RWPE1 (cell line): ENCODE measurements at regions not wholly inside any gene's neighbourhood (a gene's known extent, or its start where the extent isn't known, plus 50 kb on each side); places are given as distances from the start of the nearest gene placed in this dataset.

Experiments
- CTCF ChIA-PET: fragments of 350-600 bp; sonication (Branson Sonifier 250); formaldehyde crosslinking; extraction: SDS; loops from one replicate; lab custom pipeline; 2021; lab: Yijun Ruan, JAX
- POLR2A ChIA-PET: fragments of 400-600 bp; formaldehyde crosslinking; extraction: SDS; loops from one replicate; lab custom pipeline; 2020; ENCODE audit warnings: antibody characterized with exemption; ENCODE audit not compliant: low non-redundant PET; lab: Yijun Ruan, JAX
- DNase-seq: peaks from one replicate; pipeline ENCODE4 v3.0.0; 2012; ENCODE audit warnings: low spot score
- H3K27ac ChIP-seq: fragments of 450-650 bp; 2 replicates; pipeline ENCODE4 v1.5.1; 2017
- TF ChIP-seq, protein P1 (sequence below): fragments of 450-650 bp; conservative IDR thresholded peaks from 2 replicates; pipeline ENCODE4 v1.5.1; 2017; ENCODE audit warnings: low read depth, mild to moderate bottlenecking

DNA sequence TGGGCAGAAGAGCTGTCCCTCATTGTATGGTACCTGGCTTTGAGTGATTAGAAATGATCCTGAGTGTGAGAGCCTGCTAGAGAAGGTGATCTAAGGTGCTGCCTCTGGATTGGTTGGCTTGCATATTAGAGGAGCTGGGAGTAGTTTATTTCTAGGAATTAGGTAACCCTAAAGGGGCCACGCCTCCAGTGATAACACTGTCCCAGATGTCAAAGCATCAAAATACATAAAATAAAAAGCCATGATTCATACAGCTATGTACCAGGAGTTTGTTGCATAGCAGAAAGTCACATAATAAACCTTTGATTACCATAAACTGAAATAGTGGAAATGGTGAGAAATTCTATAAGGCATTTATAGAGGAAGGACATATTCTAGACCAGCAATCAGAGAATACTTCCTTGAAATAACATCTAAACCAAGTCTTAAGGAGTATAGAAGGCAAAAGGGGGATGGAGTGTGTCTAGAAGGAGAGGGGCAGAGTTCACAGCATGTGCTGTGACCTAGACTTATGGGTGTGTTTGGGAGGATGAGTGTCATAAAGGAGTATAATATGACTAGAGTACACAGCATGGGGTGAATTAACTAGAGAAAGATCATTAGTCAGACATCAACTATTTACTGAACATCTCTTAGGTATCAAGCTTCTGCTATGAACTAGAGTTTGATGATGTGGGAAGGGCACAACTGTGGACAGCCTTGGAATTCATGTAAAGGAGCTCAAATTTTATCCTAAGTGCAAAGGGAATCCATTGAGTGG lies 686.4 kb downstream of the GALC start:
- ChIA-PET CTCF (no interaction called here), POLR2A (no interaction called here)
- TF ChIP-seq, protein P1, sequence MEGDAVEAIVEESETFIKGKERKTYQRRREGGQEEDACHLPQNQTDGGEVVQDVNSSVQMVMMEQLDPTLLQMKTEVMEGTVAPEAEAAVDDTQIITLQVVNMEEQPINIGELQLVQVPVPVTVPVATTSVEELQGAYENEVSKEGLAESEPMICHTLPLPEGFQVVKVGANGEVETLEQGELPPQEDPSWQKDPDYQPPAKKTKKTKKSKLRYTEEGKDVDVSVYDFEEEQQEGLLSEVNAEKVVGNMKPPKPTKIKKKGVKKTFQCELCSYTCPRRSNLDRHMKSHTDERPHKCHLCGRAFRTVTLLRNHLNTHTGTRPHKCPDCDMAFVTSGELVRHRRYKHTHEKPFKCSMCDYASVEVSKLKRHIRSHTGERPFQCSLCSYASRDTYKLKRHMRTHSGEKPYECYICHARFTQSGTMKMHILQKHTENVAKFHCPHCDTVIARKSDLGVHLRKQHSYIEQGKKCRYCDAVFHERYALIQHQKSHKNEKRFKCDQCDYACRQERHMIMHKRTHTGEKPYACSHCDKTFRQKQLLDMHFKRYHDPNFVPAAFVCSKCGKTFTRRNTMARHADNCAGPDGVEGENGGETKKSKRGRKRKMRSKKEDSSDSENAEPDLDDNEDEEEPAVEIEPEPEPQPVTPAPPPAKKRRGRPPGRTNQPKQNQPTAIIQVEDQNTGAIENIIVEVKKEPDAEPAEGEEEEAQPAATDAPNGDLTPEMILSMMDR = no peak
- no peak for DNase-seq
- no peak overlapping the region for H3K27ac ChIP-seq

GRCh38 chr14:87305345-87305744 lies 687.6 kb downstream of the GALC start:
- DNase-seq = no peak
- CTCF ChIA-PET = no interaction called here
- POLR2A ChIA-PET = no interaction called here
- TF ChIP-seq, protein P1 = no peak
- H3K27ac ChIP-seq = no peak overlapping the region

- DNase-seq = no peak
- POLR2A ChIA-PET = no interaction called here
- TF ChIP-seq, protein P1 = no peak
These were observed 688.6 kb downstream of the GALC start for GRCh38 chr14:87304404-87304803.

GRCh38 chr14:87286826-87287225 lies 706.2 kb downstream of the GALC start:
- TF ChIP-seq, protein P1 = no peak
- POLR2A ChIA-PET = no interaction called here
- CTCF ChIA-PET = no interaction called here
- DNase-seq = no peak
- H3K27ac ChIP-seq = no peak overlapping the region

More at GRCh38 chr14:87304404-87304803, 688.6 kb downstream of the GALC start:
- CTCF ChIA-PET = no interaction called here
- H3K27ac ChIP-seq = no peak overlapping the region

DNA sequence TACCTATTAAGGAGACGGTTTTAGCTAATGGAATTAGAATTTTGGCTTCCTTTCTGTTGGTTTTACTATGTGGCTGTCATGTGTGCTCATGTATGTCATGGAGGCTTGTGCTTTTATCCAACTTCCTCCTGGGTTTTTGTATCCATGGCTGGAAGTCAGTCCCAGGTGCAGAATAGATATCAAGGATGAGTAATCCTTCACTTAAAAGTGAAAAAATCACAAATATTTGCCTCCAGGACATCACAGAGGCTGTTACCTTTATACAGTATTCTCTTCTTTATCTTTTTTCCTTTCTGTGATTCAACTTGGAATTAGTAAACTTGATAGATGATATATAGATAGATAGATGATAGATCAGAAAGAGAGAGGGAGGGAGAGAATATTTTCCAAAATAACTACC lies 706.8 kb downstream of the GALC start:
- DNase-seq = peak; percentile 35
- H3K27ac ChIP-seq = no peak overlapping the region
- ChIA-PET POLR2A (no interaction called here), CTCF (interaction anchor here (0.7 kb wide), 1 partner anchor 406 kb away, joined by 3 read pairs; no protein-coding TSS in a partner anchor)
- TF ChIP-seq, protein P1 = no peak

- CTCF ChIA-PET = interaction anchor here (0.7 kb wide), 1 partner anchor 405 kb away, joined by 3 read pairs; no protein-coding TSS in a partner anchor
- H3K27ac ChIP-seq = no peak overlapping the region
- POLR2A ChIA-PET = no interaction called here
- TF ChIP-seq, protein P1 = no peak
- DNase-seq = no peak
These were observed 707.5 kb downstream of the GALC start for GRCh38 chr14:87285506-87285905.
